ENCODE measurements at regions not wholly inside any gene's neighbourhood (a gene's known extent, or its start where the extent isn't known, plus 50 kb on each side); places are given as distances from the start of the nearest gene placed in this dataset.

DNA sequence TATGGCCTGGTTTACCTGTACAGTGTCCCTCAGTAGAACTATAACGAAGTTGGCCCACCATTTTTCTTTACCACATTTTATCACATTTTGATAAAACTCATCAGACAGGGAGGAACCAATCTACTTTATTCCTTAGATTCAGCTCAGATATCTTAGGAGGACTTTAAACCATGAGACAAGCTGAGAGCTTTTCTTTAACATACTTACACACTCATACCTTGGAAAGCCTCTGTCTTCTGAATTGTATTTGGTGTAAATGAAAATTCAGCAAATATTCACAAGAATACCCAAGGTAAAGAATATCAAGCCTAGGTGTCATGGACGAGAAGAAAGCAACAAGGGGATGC, 313.2 kb downstream of the ENC1 start:
- Mint-ChIP-seq H3K4me3 (ENCODE audit: unreplicated experiment) (no peak overlapping the region), H3K4me1 (ENCODE audit: low read depth) (peaks cover 27% of the 10 kb centered on the region), H3K9me3 (ENCODE audit: low read depth) (no peaks in the 10 kb centered on the region), H3K36me3 (ENCODE audit: low read depth) (no peaks in the 10 kb centered on the region), H3K27ac (ENCODE audit: unreplicated experiment) (peak overlapping the region; percentile 74), H3K27me3 (ENCODE audit: low read depth) (peaks cover under 1% of the 10 kb centered on the region)
- TF ChIP-seq, protein P1, sequence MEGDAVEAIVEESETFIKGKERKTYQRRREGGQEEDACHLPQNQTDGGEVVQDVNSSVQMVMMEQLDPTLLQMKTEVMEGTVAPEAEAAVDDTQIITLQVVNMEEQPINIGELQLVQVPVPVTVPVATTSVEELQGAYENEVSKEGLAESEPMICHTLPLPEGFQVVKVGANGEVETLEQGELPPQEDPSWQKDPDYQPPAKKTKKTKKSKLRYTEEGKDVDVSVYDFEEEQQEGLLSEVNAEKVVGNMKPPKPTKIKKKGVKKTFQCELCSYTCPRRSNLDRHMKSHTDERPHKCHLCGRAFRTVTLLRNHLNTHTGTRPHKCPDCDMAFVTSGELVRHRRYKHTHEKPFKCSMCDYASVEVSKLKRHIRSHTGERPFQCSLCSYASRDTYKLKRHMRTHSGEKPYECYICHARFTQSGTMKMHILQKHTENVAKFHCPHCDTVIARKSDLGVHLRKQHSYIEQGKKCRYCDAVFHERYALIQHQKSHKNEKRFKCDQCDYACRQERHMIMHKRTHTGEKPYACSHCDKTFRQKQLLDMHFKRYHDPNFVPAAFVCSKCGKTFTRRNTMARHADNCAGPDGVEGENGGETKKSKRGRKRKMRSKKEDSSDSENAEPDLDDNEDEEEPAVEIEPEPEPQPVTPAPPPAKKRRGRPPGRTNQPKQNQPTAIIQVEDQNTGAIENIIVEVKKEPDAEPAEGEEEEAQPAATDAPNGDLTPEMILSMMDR (IDR thresholded peaks at IDR 0.05) = no peak
- DNase-seq (ENCODE audit: low spot score) = no peak

DNA sequence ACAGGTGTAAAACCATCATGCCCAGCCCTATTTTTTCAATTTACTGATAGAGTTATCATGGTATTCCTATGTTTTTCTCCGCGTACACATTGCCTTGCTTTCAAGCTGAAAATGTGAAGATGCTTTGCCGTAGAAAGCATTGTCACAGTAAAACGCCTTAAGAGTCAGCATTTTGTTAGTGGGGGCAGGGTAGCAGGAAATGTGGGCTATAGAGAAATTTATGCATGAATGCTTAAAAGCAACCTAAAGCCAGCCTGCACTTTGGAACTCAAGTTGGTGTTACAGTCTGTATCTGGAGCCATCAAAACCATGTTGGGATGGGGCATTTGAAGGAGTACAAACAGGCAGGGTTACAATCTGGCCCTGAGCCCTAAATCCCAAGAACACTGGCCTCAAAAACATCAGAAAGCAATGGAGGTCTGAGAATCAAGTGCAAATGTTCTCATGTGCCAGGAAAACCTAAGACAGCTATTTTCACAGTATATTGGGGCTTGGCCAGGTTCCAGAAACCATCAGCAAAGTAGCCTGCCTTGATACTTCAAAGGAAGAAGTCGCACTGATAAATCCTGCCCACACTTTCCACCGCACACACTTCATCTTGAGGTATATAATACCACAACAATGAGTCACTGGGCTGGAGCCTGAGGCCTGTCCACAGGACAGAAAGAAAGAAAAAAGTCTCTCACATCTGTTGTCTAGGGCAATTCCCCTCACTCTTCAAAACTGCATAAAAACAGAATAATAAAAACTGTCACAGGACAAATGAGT, 313.8 kb downstream of the ENC1 start:
- no peak for DNase-seq (ENCODE audit: low spot score)
- no peak overlapping the region for H3K4me3 Mint-ChIP-seq (ENCODE audit: unreplicated experiment)
- peaks cover 27% of the 10 kb centered on the region for H3K4me1 Mint-ChIP-seq (ENCODE audit: low read depth)
- no peaks in the 10 kb centered on the region for H3K9me3 Mint-ChIP-seq (ENCODE audit: low read depth)
- peak overlapping the region; percentile 74 for H3K27ac Mint-ChIP-seq (ENCODE audit: unreplicated experiment)
- TF ChIP-seq, protein P1 (IDR thresholded peaks at IDR 0.05) = no peak
- H3K36me3 Mint-ChIP-seq (ENCODE audit: low read depth) = no peaks in the 10 kb centered on the region
- peaks cover 2% of the 10 kb centered on the region for H3K27me3 Mint-ChIP-seq (ENCODE audit: low read depth)

DNA sequence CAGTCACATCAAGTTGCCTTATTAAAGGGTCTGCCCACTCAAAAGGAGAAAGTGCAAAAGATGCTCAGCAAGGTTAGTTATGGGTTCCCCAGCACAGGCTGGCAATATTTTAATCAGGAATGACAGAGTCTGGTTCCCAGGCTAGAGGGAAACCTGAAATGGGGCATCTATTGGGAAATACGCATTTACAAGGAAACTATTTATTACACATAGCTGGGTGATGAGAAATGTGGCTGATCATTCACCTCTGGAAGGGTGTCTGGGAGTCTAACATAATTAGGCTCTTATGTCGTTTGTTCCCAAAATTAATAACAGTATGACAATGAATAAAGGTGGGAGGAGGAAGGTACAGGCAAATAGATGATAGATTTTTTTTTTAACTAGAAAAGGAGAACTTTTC, 314.7 kb downstream of the ENC1 start:
- H3K4me3 Mint-ChIP-seq (ENCODE audit: unreplicated experiment) = no peak overlapping the region
- H3K27me3 Mint-ChIP-seq (ENCODE audit: low read depth) = peaks cover 2% of the 10 kb centered on the region
- DNase-seq (ENCODE audit: low spot score) = no peak

DNA sequence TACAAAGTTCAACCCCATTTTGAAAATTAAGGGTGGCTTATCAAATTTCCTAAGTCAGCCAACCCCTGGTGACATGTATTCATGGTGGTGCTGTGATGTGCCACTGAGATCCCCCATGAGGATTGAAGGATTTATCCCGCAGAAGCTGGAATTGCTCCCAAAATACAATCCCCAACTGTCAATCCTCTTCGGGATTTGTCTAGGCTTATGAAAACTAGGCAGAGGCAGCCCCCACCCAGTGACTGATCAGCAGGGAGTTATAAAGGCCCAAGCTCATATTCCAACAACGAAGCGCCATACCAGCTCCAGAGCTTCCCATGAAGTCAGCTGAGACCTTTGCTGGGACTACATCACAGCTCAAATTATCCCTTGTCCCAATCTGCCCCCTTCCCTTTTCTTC, 316.0 kb downstream of the ENC1 start:
- H3K4me3 Mint-ChIP-seq (ENCODE audit: unreplicated experiment) = no peak overlapping the region
- no peak for DNase-seq (ENCODE audit: low spot score)
- peaks cover 2% of the 10 kb centered on the region for H3K27me3 Mint-ChIP-seq (ENCODE audit: low read depth)
- TF ChIP-seq, protein P1 (IDR thresholded peaks at IDR 0.05) = no peak
- H3K36me3 Mint-ChIP-seq (ENCODE audit: low read depth) = no peaks in the 10 kb centered on the region
- no peak overlapping the region for H3K27ac Mint-ChIP-seq (ENCODE audit: unreplicated experiment)
- H3K4me1 Mint-ChIP-seq (ENCODE audit: low read depth) = peaks cover 27% of the 10 kb centered on the region
- no peaks in the 10 kb centered on the region for H3K9me3 Mint-ChIP-seq (ENCODE audit: low read depth)

More for the DNA sequence above, 314.7 kb downstream of the ENC1 start:
- no peak overlapping the region for H3K27ac Mint-ChIP-seq (ENCODE audit: unreplicated experiment)
- no peaks in the 10 kb centered on the region for H3K36me3 Mint-ChIP-seq (ENCODE audit: low read depth)
- H3K4me1 Mint-ChIP-seq (ENCODE audit: low read depth) = peaks cover 27% of the 10 kb centered on the region
- no peaks in the 10 kb centered on the region for H3K9me3 Mint-ChIP-seq (ENCODE audit: low read depth)
- TF ChIP-seq, protein P1 (IDR thresholded peaks at IDR 0.05) = no peak

DNA sequence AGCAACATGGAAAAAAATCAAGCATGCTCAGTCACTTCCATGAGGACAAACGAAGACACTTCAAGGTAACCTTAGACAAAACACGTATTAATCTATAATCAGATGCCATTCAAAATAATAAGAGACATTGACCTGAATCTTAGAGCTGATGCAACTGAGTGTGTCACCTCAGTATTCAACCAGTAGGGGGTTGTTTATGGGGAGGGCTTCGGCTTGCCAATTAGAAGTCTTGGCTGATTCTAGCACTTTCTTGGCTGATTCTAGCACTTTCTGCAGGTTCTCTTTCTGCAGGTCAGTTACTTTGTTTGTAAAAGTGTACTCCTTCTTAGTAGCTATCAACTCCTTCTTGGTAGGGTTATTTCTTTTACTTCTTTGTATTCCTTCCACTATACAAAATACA, 317.6 kb downstream of the ENC1 start:
- no peak overlapping the region for H3K4me3 Mint-ChIP-seq (ENCODE audit: unreplicated experiment)
- no peaks in the 10 kb centered on the region for H3K36me3 Mint-ChIP-seq (ENCODE audit: low read depth)
- TF ChIP-seq, protein P1 (IDR thresholded peaks at IDR 0.05) = no peak
- peaks cover 24% of the 10 kb centered on the region for H3K4me1 Mint-ChIP-seq (ENCODE audit: low read depth)
- H3K27ac Mint-ChIP-seq (ENCODE audit: unreplicated experiment) = no peak overlapping the region
- no peak for DNase-seq (ENCODE audit: low spot score)
- H3K9me3 Mint-ChIP-seq (ENCODE audit: low read depth) = no peaks in the 10 kb centered on the region
- peaks cover 2% of the 10 kb centered on the region for H3K27me3 Mint-ChIP-seq (ENCODE audit: low read depth)
